AG04450 (cell line): ENCODE measurements at regions not wholly inside any gene's neighbourhood (a gene's known extent, or its start where the extent isn't known, plus 50 kb on each side); places are given as distances from the start of the nearest gene placed in this dataset.

Experiments used
- CTCF ChIA-PET: fragments of 300-600, 350-600 bp; formaldehyde crosslinking; extraction: SDS; loops from one replicate; lab custom pipeline; 2022; ENCODE audit warnings: antibody characterized with exemption, inconsistent platforms; lab: Charles Lee
- POLR2A ChIA-PET: fragments of 350-600 bp; formaldehyde crosslinking; extraction: SDS; loops from one replicate; lab custom pipeline; 2021; ENCODE audit warnings: antibody characterized with exemption, inconsistent platforms; lab: Yijun Ruan, JAX
- DNase-seq: peaks from one replicate; pipeline ENCODE4 v3.0.0-alpha.2; 2011; ENCODE audit warnings: low read depth, low spot score
- H3K27ac ChIP-seq: one replicate; pipeline ENCODE4 v1.5.1; 2012; ENCODE audit warnings: low read depth, low read length, control low read depth
- H3K27me3 ChIP-seq: one replicate; pipeline ENCODE4 v1.6.0; 2012; ENCODE audit warnings: low read length; ENCODE audit not compliant: control insufficient read depth, insufficient read depth
- H3K4me3 ChIP-seq: 2 replicates; pipeline ENCODE4 v1.5.1; 2011; ENCODE audit warnings: mild to moderate bottlenecking, low read depth, low read length, control low read depth
- H3K9me3 ChIP-seq: 2 replicates; pipeline ENCODE4 v1.5.1; 2012; ENCODE audit warnings: low read length; ENCODE audit not compliant: control insufficient read depth, insufficient read depth
- CTCF ChIP-seq: IDR thresholded peaks from 2 replicates; pipeline ENCODE4 v1.5.1; 2011; ENCODE audit warnings: low read depth, low read length, control low read depth, inconsistent platforms

GRCh38 chr5:68746643-68747420 lies 347.0 kb upstream of the SLC30A5 start:
- TF ChIP-seq CTCF, result no peak

GRCh38 chr5:68747521-68747920 lies 346.3 kb upstream of the SLC30A5 start:
- ChIA-PET CTCF (interaction anchor here (0.8 to 1.3 kb wide), 2 partner anchors 461 to 494 kb away, joined by 3 read pairs; no protein-coding TSS in a partner anchor), POLR2A (no interaction called here)
- no peak for DNase-seq
- Histone ChIP-seq H3K27me3 (no peaks in the 10 kb centered on the region), H3K9me3 (no peaks in the 10 kb centered on the region), H3K4me3 (no peak overlapping the region), H3K27ac (no peak overlapping the region)
- TF ChIP-seq CTCF, result no peak

More at GRCh38 chr5:68746643-68747420, 347.0 kb upstream of the SLC30A5 start:
- H3K9me3 ChIP-seq, result no peaks in the 10 kb centered on the region
- POLR2A ChIA-PET, result no interaction called here
- DNase-seq, result no peak
- H3K4me3 ChIP-seq, result no peak overlapping the region
- H3K27ac ChIP-seq, result no peak overlapping the region
- CTCF ChIA-PET, result interaction anchor here (0.7 to 1.3 kb wide), 4 partner anchors 113 to 494 kb away, joined by 3 read pairs; no protein-coding TSS in a partner anchor
- no peaks in the 10 kb centered on the region for H3K27me3 ChIP-seq

- no peak for TF ChIP-seq CTCF
- H3K27me3 ChIP-seq, result no peaks in the 10 kb centered on the region
- no peak overlapping the region for H3K27ac ChIP-seq
- no peak for DNase-seq
- CTCF ChIA-PET, result interaction anchor here (0.6 kb wide), 1 partner anchor 462 kb away, joined by 6 read pairs; no protein-coding TSS in a partner anchor
- H3K9me3 ChIP-seq, result no peaks in the 10 kb centered on the region
- POLR2A ChIA-PET, result no interaction called here
- H3K4me3 ChIP-seq, result no peak overlapping the region
Measured at GRCh38 chr5:68748101-68748500, 345.7 kb upstream of the SLC30A5 start.

GRCh38 chr5:68749077-68749476 lies 344.7 kb upstream of the SLC30A5 start:
- Histone ChIP-seq H3K27ac (no peak overlapping the region), H3K27me3 (no peaks in the 10 kb centered on the region), H3K9me3 (no peaks in the 10 kb centered on the region), H3K4me3 (no peak overlapping the region)
- no peak for TF ChIP-seq CTCF
- ChIA-PET CTCF (no interaction called here), POLR2A (no interaction called here)
- no peak for DNase-seq

- DNase-seq, result no peak
- Histone ChIP-seq H3K27me3 (no peaks in the 10 kb centered on the region), H3K9me3 (no peaks in the 10 kb centered on the region), H3K4me3 (no peak overlapping the region), H3K27ac (no peak overlapping the region)
- POLR2A ChIA-PET, result no interaction called here
- no peak for TF ChIP-seq CTCF
- CTCF ChIA-PET, result interaction anchor here (0.8 kb wide), 1 partner anchor 463 kb away, joined by 3 read pairs; no protein-coding TSS in a partner anchor
Measured at GRCh38 chr5:68749631-68750030, 344.2 kb upstream of the SLC30A5 start.
